GM12878 (cell line): ENCODE measurements at regions not wholly inside any gene's neighbourhood (a gene's known extent, or its start where the extent isn't known, plus 50 kb on each side); places are given as distances from the start of the nearest gene placed in this dataset.

Experiments
- ATAC-seq: fragments of 200-7000 bp; cut with Tn5 transposase; 3 replicates; pipeline ENCODE4 v1.9.1; 2020; ENCODE audit warnings: mild to moderate bottlenecking, moderate library complexity
- BruUV-seq: library from RNA; stranded (reverse); fragments of 400-500 nt; replicated peaks from 2 replicates; lab custom pipeline; 2021; lab: Mats Ljungman, UMichigan
- CTCF ChIA-PET: fragments of 300-600 bp; sonication (Branson Sonifier 250); formaldehyde crosslinking; extraction: SDS; loops from one replicate; lab custom pipeline; 2021; ENCODE audit warnings: inconsistent platforms; lab: Yijun Ruan, JAX
- POLR2A ChIA-PET: fragments of 350-600 bp; formaldehyde crosslinking; extraction: SDS; loops from one replicate; lab custom pipeline; 2021; ENCODE audit warnings: inconsistent platforms; lab: Charles Lee
- RAD21 ChIA-PET: fragments of 300-600 bp; sonication (Branson Sonifier 250); formaldehyde crosslinking; loops from one replicate; lab custom pipeline; 2023; ENCODE audit warnings: antibody characterized with exemption; ENCODE audit not compliant: unreplicated experiment; lab: Charles Lee
- SMC1A ChIA-PET: fragments of 300-600 bp; sonication (Branson Sonifier 250); formaldehyde crosslinking; loops from one replicate; lab custom pipeline; 2023; ENCODE audit not compliant: unreplicated experiment, uncharacterized antibody; lab: Charles Lee
- DNase-seq: peaks from one replicate; pipeline ENCODE4 v3.0.0-alpha.2; 2011; ENCODE audit warnings: low read depth, low spot score
- FAIRE-seq: peaks from 3 replicates; lab custom pipeline; 2011; peaks lifted over from hg19 to GRCh38; lab: Jason Lieb, UNC
- H2AFZ ChIP-seq: 2 replicates; pipeline ENCODE4 v1.6.0; 2011; ENCODE audit warnings: low read depth, low read length, control low read depth; ENCODE audit not compliant: control insufficient read depth
- H3K27ac ChIP-seq: 2 replicates; pipeline ENCODE4 v1.5.1; 2011; ENCODE audit warnings: control low read depth; ENCODE audit not compliant: control insufficient read depth, insufficient read depth
- H3K27me3 ChIP-seq, 2 experiments: replicated peaks in 1 of 2; 2 replicates each; pipeline versions ENCODE4 v1.6.0 to v1.6.1; 2011; ENCODE audit warnings: low read length in 1 of 2; ENCODE audit not compliant: control insufficient read depth in 2 of 2, insufficient read depth in 2 of 2
- H3K36me3 ChIP-seq, 2 experiments: 2 replicates each; pipeline ENCODE4 v1.5.1; 2011; ENCODE audit warnings: low read length in 1 of 2; ENCODE audit not compliant: control insufficient read depth in 2 of 2, insufficient read depth in 2 of 2
- H3K4me1 ChIP-seq: 2 replicates; pipeline ENCODE4 v1.6.1; 2011; ENCODE audit warnings: mild to moderate bottlenecking, low read length, moderate library complexity, mixed read lengths; ENCODE audit not compliant: control insufficient read depth, insufficient read depth
- H3K4me2 ChIP-seq: 2 replicates; pipeline ENCODE4 v1.6.0; 2011; ENCODE audit warnings: control low read depth; ENCODE audit not compliant: control insufficient read depth, insufficient read depth
- H3K4me3 ChIP-seq: fragments of 200-600 bp; sonication (generic); 2 replicates; pipeline ENCODE4 v1.5.1; 2016
- H3K79me2 ChIP-seq: 2 replicates; pipeline ENCODE4 v1.6.0; 2011; ENCODE audit warnings: low read length; ENCODE audit not compliant: control insufficient read depth, insufficient read depth
- H3K9ac ChIP-seq: 2 replicates; pipeline ENCODE4 v1.8.0; 2011; ENCODE audit warnings: low read length, control low read depth, mixed read lengths; ENCODE audit not compliant: control insufficient read depth, insufficient read depth
- H3K9me3 ChIP-seq: replicated peaks from 3 replicates; pipeline ENCODE4 v1.5.1; 2011; ENCODE audit warnings: mild to moderate bottlenecking, low read length; ENCODE audit not compliant: control insufficient read depth, insufficient read depth
- H4K20me1 ChIP-seq: 2 replicates; pipeline ENCODE4 v1.6.0; 2011; ENCODE audit not compliant: control insufficient read depth, insufficient read depth
- CBFB ChIP-seq: IDR thresholded peaks from 2 replicates; pipeline ENCODE4 v1.6.1; 2016; ENCODE audit warnings: antibody characterized with exemption, low read depth
- CHD2 ChIP-seq: IDR thresholded peaks from 2 replicates; pipeline ENCODE4 v1.6.1; 2011; ENCODE audit warnings: low read depth, low read length, improper control_type of control experiment, borderline replicate concordance
- EGR1 ChIP-seq, 2 experiments: IDR thresholded peaks; 1 replicate in 1 of 2; 2 replicates in 1 of 2; pipeline ENCODE4 v1.6.1; 2011 to 2012; ENCODE audit warnings: low read depth in 2 of 2, low read length in 2 of 2, borderline replicate concordance in 1 of 2, mild to moderate bottlenecking in 1 of 2, moderate library complexity in 1 of 2
- HDAC2 ChIP-seq: fragments of 200-600 bp; sonication (generic); IDR thresholded peaks from 2 replicates; pipeline ENCODE4 v1.6.1; 2017
- LARP7 ChIP-seq: fragments of 450-650 bp; IDR thresholded peaks from 2 replicates; pipeline ENCODE4 v1.6.1; 2017; ENCODE audit warnings: mild to moderate bottlenecking
- MEF2B ChIP-seq: fragments of 450-650 bp; IDR thresholded peaks from 2 replicates; pipeline ENCODE4 v1.6.1; 2018; ENCODE audit warnings: mild to moderate bottlenecking, moderate library complexity; ENCODE audit not compliant: partially characterized antibody, poor library complexity, severe bottlenecking
- PAX5 ChIP-seq: IDR thresholded peaks from 2 replicates; pipeline ENCODE4 v1.6.1; 2011; ENCODE audit warnings: low read depth, low read length, borderline replicate concordance
- RAD21 ChIP-seq: IDR thresholded peaks from 2 replicates; pipeline ENCODE4 v1.6.1; 2011; ENCODE audit warnings: mild to moderate bottlenecking, low read depth, low read length, moderate library complexity; ENCODE audit not compliant: insufficient read depth
- RCOR1 ChIP-seq: conservative IDR thresholded peaks from 2 replicates; pipeline ENCODE4 v1.6.1; 2012; ENCODE audit warnings: low read depth, low read length, improper control_type of control experiment
- SUPT20H ChIP-seq: IDR thresholded peaks from 2 replicates; pipeline ENCODE4 v1.6.1; 2011; ENCODE audit warnings: low read depth, mild to moderate bottlenecking, low read length, moderate library complexity, borderline replicate concordance; ENCODE audit not compliant: control insufficient read depth
- TCF7 ChIP-seq: IDR thresholded peaks from 2 replicates; pipeline ENCODE4 v1.6.1; 2014; ENCODE audit warnings: antibody characterized with exemption, borderline replicate concordance
- ZNF622 ChIP-seq: fragments of 450-650 bp; IDR thresholded peaks from 2 replicates; pipeline ENCODE4 v1.6.1; 2017; ENCODE audit warnings: mild to moderate bottlenecking, inconsistent platforms
- WGBS: methylation state at CpG from one replicate; pipeline ENCODE4 v1.1.6; 2016; ENCODE audit warnings: low lambda C conversion rate; ENCODE audit not compliant: insufficient replicate concordance, insufficient coverage; ENCODE audit errors: missing lambda C conversion rate; 5-methylcytosine and 5-hydroxymethylcytosine counted together
- in situ Hi-C: fragments of 300-500 bp; cut with MboI; formaldehyde crosslinking; loops from 9 replicates; pipeline ENCODE4 v1.14.3; 2018; ENCODE audit warnings: mixed read lengths
- intact Hi-C: fragments of 100-400 bp; cut with micrococcal nuclease; formaldehyde crosslinking; loops from one replicate; pipeline ENCODE4 v1.14.2; 2022; ENCODE audit not compliant: unreplicated experiment
- TF ChIP-seq, protein P1 (sequence below): fragments of 450-650 bp; IDR thresholded peaks from 2 replicates; pipeline ENCODE4 v1.6.1; 2018; ENCODE audit warnings: borderline replicate concordance, mild to moderate bottlenecking; ENCODE audit not compliant: partially characterized antibody
- TF ChIP-seq, protein P2 (sequence below): IDR thresholded peaks from 2 replicates; pipeline ENCODE4 v1.6.1; 2011; ENCODE audit warnings: borderline replicate concordance, low read depth, mild to moderate bottlenecking, moderate library complexity, mixed read lengths, low read length; ENCODE audit not compliant: insufficient read depth; ENCODE audit errors: extremely low read length
- TF ChIP-seq, protein P3 (sequence below): IDR thresholded peaks from 2 replicates; pipeline ENCODE4 v1.6.1; 2012; ENCODE audit warnings: low read length, inconsistent platforms
- TF ChIP-seq, protein P4 (sequence below): fragments of 450-650 bp; formaldehyde crosslinking; IDR thresholded peaks from 2 replicates; pipeline ENCODE4 v1.5.0; 2022; ENCODE audit warnings: mild to moderate bottlenecking, missing genetic modification characterization

DNA sequence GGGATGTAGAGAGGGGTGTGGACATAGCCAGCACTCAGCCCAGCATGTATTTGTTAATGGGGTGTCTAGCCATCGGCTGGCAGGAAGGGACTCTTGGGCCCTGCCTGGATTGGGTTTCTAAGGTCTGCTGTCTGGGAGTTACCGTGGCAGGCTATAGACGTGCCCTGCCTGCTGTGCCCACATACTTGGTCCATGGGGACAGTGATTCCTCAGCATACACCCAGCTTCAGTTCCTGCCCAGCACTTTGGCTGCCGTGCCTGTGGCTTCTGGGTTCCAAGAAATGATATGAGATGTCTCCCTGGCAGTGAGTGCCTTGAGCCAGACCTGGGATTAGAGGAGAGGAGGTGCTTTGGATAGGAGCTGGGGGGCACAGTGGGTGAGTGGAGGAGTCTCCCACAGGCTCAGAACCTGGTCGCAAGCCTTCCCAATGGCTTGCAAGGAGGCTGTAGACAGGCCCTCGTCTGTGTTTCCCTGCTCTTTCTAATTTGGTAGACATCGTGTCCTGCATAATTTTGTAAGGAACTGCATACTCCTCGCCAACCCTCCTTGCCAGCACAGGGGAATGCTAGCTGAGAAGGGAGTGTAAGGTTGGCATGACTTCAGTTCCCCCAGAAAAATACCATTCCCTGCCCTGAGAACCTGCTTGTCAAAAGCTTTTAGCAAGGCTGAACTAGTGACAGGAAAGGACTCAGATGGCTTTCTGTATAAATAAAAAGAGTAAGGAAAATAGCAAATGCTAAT lies 287.9 kb downstream of the ZSWIM6 start:
- H3K4me1 ChIP-seq, result no peaks in the 10 kb centered on the region
- ChIA-PET CTCF (no interaction called here), RAD21 (no interaction called here), POLR2A (no interaction called here), SMC1A (interaction anchor here (1.5 kb wide), 1 partner anchor 38 kb away, joined by 3 read pairs; no protein-coding TSS in a partner anchor)
- WGBS, result 44% methylated on average over 8 of the region's 8 CpGs
- no peaks in the 10 kb centered on the region for H3K79me2 ChIP-seq
- no peaks in the 10 kb centered on the region for H3K9me3 ChIP-seq
- H3K27me3 ChIP-seq, result no peaks in the 10 kb centered on the region; a peak in 2 of 4 replicates
- no peak for ATAC-seq
- intact Hi-C loops (no loop called here), in situ Hi-C loops (no loop called here)
- H4K20me1 ChIP-seq, result no peaks in the 10 kb centered on the region; the same call in 1 of the 2 replicates
- no peak overlapping the region for H3K9ac ChIP-seq
- H3K4me3 ChIP-seq, result no peak overlapping the region
- H3K4me2 ChIP-seq, result no peak overlapping the region
- no peak overlapping the region for H2AFZ ChIP-seq
- FAIRE-seq, result no peak
- H3K36me3 ChIP-seq, result no peaks in the 10 kb centered on the region
- no TSS peak for BruUV-seq
- DNase-seq, result no peak
- no peak overlapping the region for H3K27ac ChIP-seq
- TF ChIP-seq CBFB (no peak), ZNF622 (no peak), EGR1 (IDR thresholded peaks at IDR 0.05; ENCODE audit: borderline replicate concordance in 1 of 2, low read depth in 2 of 2, low read length in 2 of 2) (no peak), LARP7 (no peak), TCF7 (no peak), CHD2 (no peak), RCOR1 (no peak), HDAC2 (no peak), MEF2B (no peak), RAD21 (no peak), PAX5 (no peak), SUPT20H (no peak)
- TF ChIP-seq, protein P1, sequence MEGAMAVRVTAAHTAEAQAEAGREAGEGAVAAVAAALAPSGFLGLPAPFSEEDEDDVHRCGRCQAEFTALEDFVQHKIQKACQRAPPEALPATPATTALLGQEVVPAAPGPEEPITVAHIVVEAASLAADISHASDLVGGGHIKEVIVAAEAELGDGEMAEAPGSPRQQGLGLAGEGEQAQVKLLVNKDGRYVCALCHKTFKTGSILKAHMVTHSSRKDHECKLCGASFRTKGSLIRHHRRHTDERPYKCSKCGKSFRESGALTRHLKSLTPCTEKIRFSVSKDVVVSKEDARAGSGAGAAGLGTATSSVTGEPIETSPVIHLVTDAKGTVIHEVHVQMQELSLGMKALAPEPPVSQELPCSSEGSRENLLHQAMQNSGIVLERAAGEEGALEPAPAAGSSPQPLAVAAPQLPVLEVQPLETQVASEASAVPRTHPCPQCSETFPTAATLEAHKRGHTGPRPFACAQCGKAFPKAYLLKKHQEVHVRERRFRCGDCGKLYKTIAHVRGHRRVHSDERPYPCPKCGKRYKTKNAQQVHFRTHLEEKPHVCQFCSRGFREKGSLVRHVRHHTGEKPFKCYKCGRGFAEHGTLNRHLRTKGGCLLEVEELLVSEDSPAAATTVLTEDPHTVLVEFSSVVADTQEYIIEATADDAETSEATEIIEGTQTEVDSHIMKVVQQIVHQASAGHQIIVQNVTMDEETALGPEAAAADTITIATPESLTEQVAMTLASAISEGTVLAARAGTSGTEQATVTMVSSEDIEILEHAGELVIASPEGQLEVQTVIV, result no peak
- TF ChIP-seq, protein P2, sequence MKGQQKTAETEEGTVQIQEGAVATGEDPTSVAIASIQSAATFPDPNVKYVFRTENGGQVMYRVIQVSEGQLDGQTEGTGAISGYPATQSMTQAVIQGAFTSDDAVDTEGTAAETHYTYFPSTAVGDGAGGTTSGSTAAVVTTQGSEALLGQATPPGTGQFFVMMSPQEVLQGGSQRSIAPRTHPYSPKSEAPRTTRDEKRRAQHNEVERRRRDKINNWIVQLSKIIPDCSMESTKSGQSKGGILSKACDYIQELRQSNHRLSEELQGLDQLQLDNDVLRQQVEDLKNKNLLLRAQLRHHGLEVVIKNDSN, result no peak
- TF ChIP-seq, protein P3, sequence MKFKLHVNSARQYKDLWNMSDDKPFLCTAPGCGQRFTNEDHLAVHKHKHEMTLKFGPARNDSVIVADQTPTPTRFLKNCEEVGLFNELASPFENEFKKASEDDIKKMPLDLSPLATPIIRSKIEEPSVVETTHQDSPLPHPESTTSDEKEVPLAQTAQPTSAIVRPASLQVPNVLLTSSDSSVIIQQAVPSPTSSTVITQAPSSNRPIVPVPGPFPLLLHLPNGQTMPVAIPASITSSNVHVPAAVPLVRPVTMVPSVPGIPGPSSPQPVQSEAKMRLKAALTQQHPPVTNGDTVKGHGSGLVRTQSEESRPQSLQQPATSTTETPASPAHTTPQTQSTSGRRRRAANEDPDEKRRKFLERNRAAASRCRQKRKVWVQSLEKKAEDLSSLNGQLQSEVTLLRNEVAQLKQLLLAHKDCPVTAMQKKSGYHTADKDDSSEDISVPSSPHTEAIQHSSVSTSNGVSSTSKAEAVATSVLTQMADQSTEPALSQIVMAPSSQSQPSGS, result no peak
- TF ChIP-seq, protein P4, sequence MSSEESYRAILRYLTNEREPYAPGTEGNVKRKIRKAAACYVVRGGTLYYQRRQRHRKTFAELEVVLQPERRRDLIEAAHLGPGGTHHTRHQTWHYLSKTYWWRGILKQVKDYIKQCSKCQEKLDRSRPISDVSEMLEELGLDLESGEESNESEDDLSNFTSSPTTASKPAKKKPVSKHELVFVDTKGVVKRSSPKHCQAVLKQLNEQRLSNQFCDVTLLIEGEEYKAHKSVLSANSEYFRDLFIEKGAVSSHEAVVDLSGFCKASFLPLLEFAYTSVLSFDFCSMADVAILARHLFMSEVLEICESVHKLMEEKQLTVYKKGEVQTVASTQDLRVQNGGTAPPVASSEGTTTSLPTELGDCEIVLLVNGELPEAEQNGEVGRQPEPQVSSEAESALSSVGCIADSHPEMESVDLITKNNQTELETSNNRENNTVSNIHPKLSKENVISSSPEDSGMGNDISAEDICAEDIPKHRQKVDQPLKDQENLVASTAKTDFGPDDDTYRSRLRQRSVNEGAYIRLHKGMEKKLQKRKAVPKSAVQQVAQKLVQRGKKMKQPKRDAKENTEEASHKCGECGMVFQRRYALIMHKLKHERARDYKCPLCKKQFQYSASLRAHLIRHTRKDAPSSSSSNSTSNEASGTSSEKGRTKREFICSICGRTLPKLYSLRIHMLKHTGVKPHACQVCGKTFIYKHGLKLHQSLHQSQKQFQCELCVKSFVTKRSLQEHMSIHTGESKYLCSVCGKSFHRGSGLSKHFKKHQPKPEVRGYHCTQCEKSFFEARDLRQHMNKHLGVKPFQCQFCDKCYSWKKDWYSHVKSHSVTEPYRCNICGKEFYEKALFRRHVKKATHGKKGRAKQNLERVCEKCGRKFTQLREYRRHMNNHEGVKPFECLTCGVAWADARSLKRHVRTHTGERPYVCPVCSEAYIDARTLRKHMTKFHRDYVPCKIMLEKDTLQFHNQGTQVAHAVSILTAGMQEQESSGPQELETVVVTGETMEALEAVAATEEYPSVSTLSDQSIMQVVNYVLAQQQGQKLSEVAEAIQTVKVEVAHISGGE, result no peak
